Heart left ventricle (tissue), 13 donors: ENCODE measurements at regions not wholly inside any gene's neighbourhood (a gene's known extent, or its start where the extent isn't known, plus 50 kb on each side); places are given as distances from the start of the nearest gene placed in this dataset.

Experiments
- POLR2A ChIP-seq, 2 donors: fragments of 450-650 bp; IDR thresholded peaks; one replicate each; pipeline ENCODE4 v1.6.1; 2017; ENCODE audit warnings: antibody characterized with exemption in 2 of 2, mild to moderate bottlenecking in 2 of 2, moderate library complexity in 2 of 2
- TF ChIP-seq, protein P1 (sequence below), 12 donors: fragments of 200-600 bp; sonication (generic) in 4 of 12; IDR thresholded peaks; one replicate each; pipeline versions ENCODE4 v1.5.0 to v1.8.0; 2018 to 2022; ENCODE audit warnings: antibody characterized with exemption in 12 of 12, mild to moderate bottlenecking in 5 of 12
- donor health status: ischemic (EF 13 %, LVEDD 7.1; RV severe dilation, severe dysfunction).
- donor health status: DM: no; HTN: yes; CAD: no.
- donor health status: DM: no; HTN: no; CAD: no.
- donor health status: ischemic (EF 25% LVEDD 6.9; RV normal size, moderate dysfunction).
- donor health status: ischemic (EF 25% LVEDD 5.7; RV mildly dilated, moderate dysfunction).
- donor health status: ischemic (EF 35%, LVEDD 5.7; RV mildly dilated, moderate dysfunction).
- donor health status: nonischemic (EF 11% LVEDD 7.7; RV severe dilation, severe dysfunction).
- donor health status: DM: yes; HTN: yes; CAD: no.
- donor health status: PGD.
- donor health status: ischemic (EF 29% LVEDD 5.4; RV normal size, mild dysfunction).
- donor health status: nonischemic (EF 23%, LVEDD 6.1; RV moderate dilation, normal function).

DNA sequence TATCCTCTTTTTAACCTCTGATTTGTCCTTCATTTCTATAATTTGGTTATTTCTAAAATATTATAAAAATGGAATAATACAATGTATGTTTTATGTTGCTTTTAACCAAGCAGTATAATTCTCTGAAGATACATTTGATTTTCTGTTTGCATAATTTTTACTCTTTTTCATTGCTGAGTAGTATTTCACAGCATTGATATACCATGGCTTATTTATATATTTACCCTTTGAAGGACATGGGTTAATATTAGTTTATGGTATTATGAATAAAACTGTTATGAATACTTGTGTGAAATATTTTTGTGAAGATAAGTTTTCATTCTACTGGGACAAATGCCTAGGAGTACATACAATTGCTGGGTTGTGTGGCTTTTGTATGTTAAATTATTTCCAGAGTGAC is 748.6 kb downstream of the TENT5A start:
- no peak for TF ChIP-seq POLR2A (IDR thresholded peaks at IDR 0.05)
- TF ChIP-seq, protein P1, sequence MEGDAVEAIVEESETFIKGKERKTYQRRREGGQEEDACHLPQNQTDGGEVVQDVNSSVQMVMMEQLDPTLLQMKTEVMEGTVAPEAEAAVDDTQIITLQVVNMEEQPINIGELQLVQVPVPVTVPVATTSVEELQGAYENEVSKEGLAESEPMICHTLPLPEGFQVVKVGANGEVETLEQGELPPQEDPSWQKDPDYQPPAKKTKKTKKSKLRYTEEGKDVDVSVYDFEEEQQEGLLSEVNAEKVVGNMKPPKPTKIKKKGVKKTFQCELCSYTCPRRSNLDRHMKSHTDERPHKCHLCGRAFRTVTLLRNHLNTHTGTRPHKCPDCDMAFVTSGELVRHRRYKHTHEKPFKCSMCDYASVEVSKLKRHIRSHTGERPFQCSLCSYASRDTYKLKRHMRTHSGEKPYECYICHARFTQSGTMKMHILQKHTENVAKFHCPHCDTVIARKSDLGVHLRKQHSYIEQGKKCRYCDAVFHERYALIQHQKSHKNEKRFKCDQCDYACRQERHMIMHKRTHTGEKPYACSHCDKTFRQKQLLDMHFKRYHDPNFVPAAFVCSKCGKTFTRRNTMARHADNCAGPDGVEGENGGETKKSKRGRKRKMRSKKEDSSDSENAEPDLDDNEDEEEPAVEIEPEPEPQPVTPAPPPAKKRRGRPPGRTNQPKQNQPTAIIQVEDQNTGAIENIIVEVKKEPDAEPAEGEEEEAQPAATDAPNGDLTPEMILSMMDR (IDR thresholded peaks at IDR 0.05), result no peak
